IMR-90 (cell line): ENCODE measurements at regions not wholly inside any gene's neighbourhood (a gene's known extent, or its start where the extent isn't known, plus 50 kb on each side); places are given as distances from the start of the nearest gene placed in this dataset.

ENCODE experiments used
- ATAC-seq: fragments of 200-7000 bp; cut with Tn5 transposase; 2 replicates; pipeline ENCODE4 v1.9.1; 2020; ENCODE audit warnings: low read depth, mild to moderate bottlenecking, moderate library complexity
- BruUV-seq: library from RNA; stranded (reverse); fragments of 400-500 nt; replicated peaks from 2 replicates; lab custom pipeline; 2021; lab: Mats Ljungman, UMichigan
- CTCF ChIA-PET: fragments of 300-600 bp; formaldehyde crosslinking; extraction: SDS; loops from one replicate; lab custom pipeline; 2021; ENCODE audit warnings: antibody characterized with exemption; lab: Yijun Ruan, JAX
- POLR2A ChIA-PET: fragments of 300-600 bp; sonication (Branson Sonifier 250); formaldehyde crosslinking; loops from one replicate; lab custom pipeline; 2022; ENCODE audit warnings: antibody characterized with exemption; ENCODE audit not compliant: unreplicated experiment; lab: Charles Lee
- DNase-seq: peaks from one replicate; pipeline ENCODE4 v3.0.0; 2013
- H2AFZ ChIP-seq: replicated peaks from 2 replicates; pipeline ENCODE3; 2013; ENCODE audit warnings: low read length, mild to moderate bottlenecking; ENCODE audit not compliant: poor library complexity
- H2AK5ac ChIP-seq: 2 replicates; pipeline ENCODE4 v1.6.1; 2013; ENCODE audit warnings: low read depth, low read length, inconsistent platforms
- H2AK9ac ChIP-seq: replicated peaks from 2 replicates; pipeline ENCODE3; 2013; ENCODE audit warnings: mild to moderate bottlenecking, low read depth, low read length, moderate library complexity; ENCODE audit not compliant: poor library complexity
- H2BK120ac ChIP-seq: 2 replicates; pipeline ENCODE4 v1.6.1; 2013; ENCODE audit warnings: low read depth, low read length, inconsistent platforms
- H2BK15ac ChIP-seq: 3 replicates; pipeline ENCODE4 v1.6.1; 2013; ENCODE audit warnings: low read depth, low read length, inconsistent platforms
- H2BK20ac ChIP-seq: 2 replicates; pipeline ENCODE4 v1.6.1; 2013; ENCODE audit warnings: low read depth, mild to moderate bottlenecking, inconsistent platforms, low read length, moderate library complexity
- H2BK5ac ChIP-seq: 2 replicates; pipeline ENCODE4 v1.6.1; 2013; ENCODE audit warnings: mild to moderate bottlenecking, low read depth, low read length, inconsistent platforms; ENCODE audit not compliant: poor library complexity, severe bottlenecking
- H3K14ac ChIP-seq: replicated peaks from 2 replicates; pipeline ENCODE4 v1.6.1; 2013; ENCODE audit warnings: low read depth, low read length, inconsistent platforms
- H3K18ac ChIP-seq: 2 replicates; pipeline ENCODE4 v1.6.1; 2013; ENCODE audit warnings: low read depth, low read length, control low read depth
- H3K23ac ChIP-seq: 2 replicates; pipeline ENCODE4 v1.6.1; 2013; ENCODE audit warnings: low read depth, low read length, inconsistent platforms
- H3K27ac ChIP-seq: 2 replicates; pipeline ENCODE4 v1.5.1; 2013; ENCODE audit warnings: mild to moderate bottlenecking, control low read depth, low read length; ENCODE audit not compliant: insufficient read depth
- H3K27me3 ChIP-seq: 2 replicates; pipeline ENCODE4 v1.6.1; 2013; ENCODE audit warnings: low read length; ENCODE audit not compliant: control insufficient read depth, insufficient read depth
- H3K36me3 ChIP-seq: 2 replicates; pipeline ENCODE4 v1.6.1; 2013; ENCODE audit warnings: low read length, mixed read lengths; ENCODE audit not compliant: control insufficient read depth, insufficient read depth
- H3K4ac ChIP-seq: 2 replicates; pipeline ENCODE4 v1.6.1; 2013; ENCODE audit warnings: low read depth, low read length, inconsistent platforms
- H3K4me1 ChIP-seq: 2 replicates; pipeline ENCODE4 v1.6.1; 2013; ENCODE audit warnings: low read length, mixed read lengths; ENCODE audit not compliant: control insufficient read depth, insufficient read depth
- H3K4me2 ChIP-seq: 2 replicates; pipeline ENCODE4 v1.6.1; 2013; ENCODE audit warnings: low read depth, mild to moderate bottlenecking, control low read depth, low read length, moderate library complexity
- H3K4me3 ChIP-seq: 2 replicates; pipeline ENCODE4 v1.5.1; 2013; ENCODE audit warnings: low read depth, mild to moderate bottlenecking, control low read depth, low read length, moderate library complexity; ENCODE audit not compliant: insufficient read depth
- H3K56ac ChIP-seq: 2 replicates; pipeline ENCODE4 v1.6.1; 2013; ENCODE audit warnings: low read length, inconsistent platforms; ENCODE audit not compliant: insufficient read depth; ENCODE audit errors: extremely low read depth
- H3K79me1 ChIP-seq, 2 experiments: 2 replicates each; pipeline ENCODE4 v1.6.1; 2013; ENCODE audit warnings: low read length in 2 of 2, inconsistent platforms in 1 of 2, low read depth in 1 of 2
- H3K9ac ChIP-seq: 2 replicates; pipeline ENCODE4 v1.6.1; 2013; ENCODE audit warnings: low read depth, low read length, control low read depth
- H3K9me1 ChIP-seq: 2 replicates; pipeline ENCODE4 v1.6.1; 2013; ENCODE audit warnings: low read length, inconsistent platforms; ENCODE audit not compliant: insufficient read depth
- H3K9me3 ChIP-seq: 2 replicates; pipeline ENCODE4 v1.6.1; 2013; ENCODE audit warnings: low read length; ENCODE audit not compliant: control insufficient read depth, insufficient read depth
- H4K20me1 ChIP-seq: 2 replicates; pipeline ENCODE4 v1.6.1; 2013; ENCODE audit warnings: low read length, inconsistent platforms; ENCODE audit not compliant: insufficient read depth
- H4K5ac ChIP-seq: 2 replicates; pipeline ENCODE4 v1.6.1; 2013; ENCODE audit warnings: mild to moderate bottlenecking, low read depth, low read length, control low read depth
- H4K8ac ChIP-seq, 2 experiments: 2 replicates each; pipeline ENCODE4 v1.6.1; 2013; ENCODE audit warnings: low read depth in 2 of 2, low read length in 2 of 2, control low read depth in 1 of 2, inconsistent platforms in 1 of 2
- H4K91ac ChIP-seq: 2 replicates; pipeline ENCODE4 v1.6.1; 2013; ENCODE audit warnings: low read depth, low read length, inconsistent platforms; ENCODE audit not compliant: insufficient read depth
- CTCF ChIP-seq: conservative IDR thresholded peaks from 2 replicates; pipeline ENCODE4 v1.5.1; 2012; ENCODE audit warnings: mild to moderate bottlenecking, low read depth, low read length, improper control_type of control experiment
- MAZ ChIP-seq: IDR thresholded peaks from 2 replicates; pipeline ENCODE4 v1.6.1; 2012; ENCODE audit warnings: low read depth, mild to moderate bottlenecking, low read length, improper control_type of control experiment, moderate library complexity, borderline replicate concordance
- NFE2L2 ChIP-seq: fragments of 150-350 bp; IDR thresholded peaks from 2 replicates; pipeline ENCODE4 v1.6.1; 2016; ENCODE audit warnings: low read depth, mild to moderate bottlenecking, low read length
- RFX5 ChIP-seq: IDR thresholded peaks from 2 replicates; pipeline ENCODE4 v1.8.0; 2012; ENCODE audit warnings: low read depth, mild to moderate bottlenecking, low read length, moderate library complexity
- WGBS, 2 experiments: methylation state at CpG; one replicate each; pipeline versions ENCODE4 v1.1.5 to v1.1.7; 2013; ENCODE audit warnings: missing lambda C conversion rate in 2 of 2; ENCODE audit not compliant: insufficient read length in 1 of 2; ENCODE audit errors: extremely low coverage in 2 of 2; 5-methylcytosine and 5-hydroxymethylcytosine counted together
- dilution Hi-C: fragments of 300-500 bp; cut with HindIII; formaldehyde crosslinking; loops from one replicate; pipeline ENCODE4 v1.14.3; 2018; ENCODE audit warnings: low sequenced_read_pairs; ENCODE audit not compliant: unreplicated experiment
- in situ Hi-C: fragments of 300-500 bp; cut with MboI; formaldehyde crosslinking; loops from 3 replicates; pipeline ENCODE4 v1.14.3; 2019; ENCODE audit warnings: low sequenced_read_pairs, inconsistent platforms, mixed read lengths
- intact Hi-C: fragments of 100-400 bp; cut with micrococcal nuclease; formaldehyde crosslinking; loops from 2 replicates; pipeline ENCODE4 v1.10.0; 2022
- TF ChIP-seq, protein P1 (sequence below): fragments of 150-350 bp; IDR thresholded peaks from 2 replicates; pipeline ENCODE4 v1.6.1; 2016; ENCODE audit warnings: low read depth, mild to moderate bottlenecking, low read length, moderate library complexity, borderline replicate concordance

DNA sequence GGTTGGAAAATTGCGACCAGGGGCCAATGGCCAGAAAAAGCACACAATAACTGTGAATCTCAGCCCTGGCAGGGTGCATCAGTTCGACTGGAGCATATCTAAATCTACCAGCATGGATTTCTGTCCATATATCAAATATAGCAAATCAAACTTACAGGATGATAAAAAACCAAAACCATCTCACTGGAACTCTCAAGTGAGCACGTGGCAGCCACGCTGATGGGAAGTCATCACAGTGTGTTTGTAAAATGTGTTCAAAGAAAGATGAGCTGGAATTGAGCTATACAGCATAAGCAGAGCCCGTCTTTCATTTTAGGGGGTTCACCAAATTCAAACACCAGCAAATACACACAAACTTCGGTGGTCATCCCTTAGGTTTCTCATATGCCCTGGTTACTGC is 610.1 kb downstream of the AJAP1 start:
- no peak overlapping the region for H4K91ac ChIP-seq
- ATAC-seq (no peak), DNase-seq (no peak)
- no peak overlapping the region for H3K4me3 ChIP-seq
- no peak overlapping the region for H3K4ac ChIP-seq
- no peak overlapping the region for H2AFZ ChIP-seq
- intact Hi-C loops (no loop called here), dilution Hi-C loops (no loop called here), in situ Hi-C loops (no loop called here)
- peaks cover 38% of the 10 kb centered on the region for H3K9me3 ChIP-seq
- H3K14ac ChIP-seq, result no peak overlapping the region
- H4K8ac ChIP-seq, result no peak overlapping the region
- TF ChIP-seq MAZ (no peak), RFX5 (no peak), CTCF (no peak), NFE2L2 (no peak)
- TF ChIP-seq, protein P1, sequence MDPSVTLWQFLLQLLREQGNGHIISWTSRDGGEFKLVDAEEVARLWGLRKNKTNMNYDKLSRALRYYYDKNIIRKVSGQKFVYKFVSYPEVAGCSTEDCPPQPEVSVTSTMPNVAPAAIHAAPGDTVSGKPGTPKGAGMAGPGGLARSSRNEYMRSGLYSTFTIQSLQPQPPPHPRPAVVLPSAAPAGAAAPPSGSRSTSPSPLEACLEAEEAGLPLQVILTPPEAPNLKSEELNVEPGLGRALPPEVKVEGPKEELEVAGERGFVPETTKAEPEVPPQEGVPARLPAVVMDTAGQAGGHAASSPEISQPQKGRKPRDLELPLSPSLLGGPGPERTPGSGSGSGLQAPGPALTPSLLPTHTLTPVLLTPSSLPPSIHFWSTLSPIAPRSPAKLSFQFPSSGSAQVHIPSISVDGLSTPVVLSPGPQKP, result no peak
- H2BK15ac ChIP-seq, result no peak overlapping the region
- no peak overlapping the region for H2AK9ac ChIP-seq
- no peak overlapping the region for H2BK5ac ChIP-seq
- no peak overlapping the region for H2BK120ac ChIP-seq
- no peaks in the 10 kb centered on the region for H3K4me1 ChIP-seq
- no peaks in the 10 kb centered on the region for H3K36me3 ChIP-seq
- H3K4me2 ChIP-seq, result no peak overlapping the region
- no peak overlapping the region for H2AK5ac ChIP-seq
- no peak overlapping the region for H2BK20ac ChIP-seq
- H3K23ac ChIP-seq, result no peak overlapping the region
- H3K79me1 ChIP-seq, result no peaks in the 10 kb centered on the region
- CTCF ChIA-PET, result no interaction called here
- no peak overlapping the region for H3K27ac ChIP-seq
- H3K9me1 ChIP-seq, result no peaks in the 10 kb centered on the region
- no peak overlapping the region for H4K5ac ChIP-seq
- no peak overlapping the region for H3K18ac ChIP-seq
- H4K20me1 ChIP-seq, result no peaks in the 10 kb centered on the region
- no TSS peak for BruUV-seq
- POLR2A ChIA-PET, result no interaction called here
- H3K9ac ChIP-seq, result no peak overlapping the region
- 40% methylated on average over 1 of the region's 6 CpGs; no CpG with 5 or more reads in 1 of the 2 experiments for WGBS, 2 experiments
- H3K56ac ChIP-seq, result no peak overlapping the region
- H3K27me3 ChIP-seq, result no peaks in the 10 kb centered on the region
